HG02588 (cell line): ENCODE measurements at regions not wholly inside any gene's neighbourhood (a gene's known extent, or its start where the extent isn't known, plus 50 kb on each side); places are given as distances from the start of the nearest gene placed in this dataset.

Source experiments
- ATAC-seq: cut with Tn5 transposase; IDR thresholded peaks from one replicate; pipeline ENCODE4 v1.9.1; 2021; ENCODE audit warnings: mild to moderate bottlenecking, moderate library complexity; ENCODE audit not compliant: unreplicated experiment

GRCh38 chr9:16959391-16959790, 88.9 kb upstream of the BNC2 start:
- no peak for ATAC-seq

- no peak for ATAC-seq
Measured at GRCh38 chr9:16954040-16954439, 83.6 kb upstream of the BNC2 start.

- no peak for ATAC-seq
Measured at GRCh38 chr9:16951502-16951901, 81.0 kb upstream of the BNC2 start.

- ATAC-seq, result no peak
Measured at GRCh38 chr9:16950051-16950450, 79.6 kb upstream of the BNC2 start.

- ATAC-seq, result no peak
Measured at GRCh38 chr9:16930578-16930977, 60.1 kb upstream of the BNC2 start.

GRCh38 chr9:16928179-16928945, 57.9 kb upstream of the BNC2 start:
- ATAC-seq, result no peak

- ATAC-seq, result no peak
Measured at GRCh38 chr9:16925426-16925825, 55.0 kb upstream of the BNC2 start.

GRCh38 chr9:16924311-16924915, 53.9 kb upstream of the BNC2 start:
- ATAC-seq, result no peak

GRCh38 chr9:16921855-16922254, 51.4 kb upstream of the BNC2 start:
- no peak for ATAC-seq
